ENCODE measurements at regions not wholly inside any gene's neighbourhood (a gene's known extent, or its start where the extent isn't known, plus 50 kb on each side); places are given as distances from the start of the nearest gene placed in this dataset.

- H3K27ac Mint-ChIP-seq, result no peak overlapping the region
- H3K4me1 Mint-ChIP-seq, result no peaks in the 10 kb centered on the region
Observed at GRCh38 chr11:95576146-95576845, 213.3 kb downstream of the FAM76B start.

More at GRCh38 chr11:95576146-95576845, 213.3 kb downstream of the FAM76B start:
- no peaks in the 10 kb centered on the region for H3K9me3 Mint-ChIP-seq
- H3T11ph ChIP-seq (ENCODE audit: low read length), result no peak overlapping the region
- no peak overlapping the region for H3K14ac ChIP-seq (ENCODE audit: insufficient read depth, low read length)
- no peak overlapping the region for H3K18ac ChIP-seq (ENCODE audit: insufficient read length, low read depth, low read length)
- no peaks in the 10 kb centered on the region for H3K4me1 ChIP-seq (ENCODE audit: insufficient read depth, low read length)
- DNase-seq, result no peak
- no peak overlapping the region for H2BK120ac ChIP-seq (ENCODE audit: low read depth, low read length, poor library complexity, severe bottlenecking)
- no peak overlapping the region for H3K4me2 ChIP-seq (ENCODE audit: insufficient read depth, insufficient read length, low read length)
- no peak overlapping the region for H2AFZ ChIP-seq (ENCODE audit: low read length)
- TF ChIP-seq CTCF (conservative IDR thresholded peaks at IDR 0.05), result no peak
- no peak overlapping the region for H3K56ac ChIP-seq (ENCODE audit: insufficient read length, low read depth, low read length)
- no peaks in the 10 kb centered on the region for H3K79me1 ChIP-seq (ENCODE audit: insufficient read depth, low read depth, low read length, poor library complexity, severe bottlenecking)
- H3K23me2 ChIP-seq (ENCODE audit: insufficient read length, low read depth, low read length, poor library complexity, severe bottlenecking), result no peaks in the 10 kb centered on the region
- no peak overlapping the region for H3K23ac ChIP-seq (ENCODE audit: insufficient read length, low read depth, low read length)
- no peaks in the 10 kb centered on the region for H3K36me3 Mint-ChIP-seq (ENCODE audit: insufficient read depth in 1 of 3, low read depth in 3 of 3)
- no peak overlapping the region for H4K91ac ChIP-seq (ENCODE audit: insufficient read length, low read depth, low read length)
- no peak overlapping the region for H2BK12ac ChIP-seq (ENCODE audit: insufficient read length, low read depth, low read length)
- H3K79me2 ChIP-seq (ENCODE audit: insufficient read depth, low read length), result no peaks in the 10 kb centered on the region
- no peak overlapping the region for H4K8ac ChIP-seq (replicated peaks; ENCODE audit: insufficient read length, low read depth, low read length)
- H3K27ac ChIP-seq (ENCODE audit: insufficient read length, low read depth, low read length), result no peak overlapping the region
- WGBS (ENCODE audit: extremely low coverage, insufficient read length, low lambda C conversion rate), result no CpG with 5 or more reads among the region's 5 CpGs
- no peaks in the 10 kb centered on the region for H3K9me3 ChIP-seq (ENCODE audit: control insufficient read depth, low read depth, low read length)
- no peak overlapping the region for H2BK15ac ChIP-seq (ENCODE audit: low read depth, low read length)
- H4K20me1 ChIP-seq (ENCODE audit: control insufficient read depth, insufficient read depth, insufficient read length), result no peaks in the 10 kb centered on the region
- H3K4me3 Mint-ChIP-seq, result no peak overlapping the region
- no peak overlapping the region for H3K9ac ChIP-seq (ENCODE audit: extremely low read depth, insufficient read length, low read length)
- no peak overlapping the region for H2AK5ac ChIP-seq (ENCODE audit: insufficient read length, low read length)
- H4K5ac ChIP-seq (ENCODE audit: insufficient read length, low read depth, low read length), result no peak overlapping the region
- H3K4ac ChIP-seq (ENCODE audit: low read depth, low read length), result no peak overlapping the region
- no peaks in the 10 kb centered on the region for H3K27me3 ChIP-seq (ENCODE audit: insufficient read depth, low read length)
- no peaks in the 10 kb centered on the region for H3K27me3 Mint-ChIP-seq (ENCODE audit: low read depth)
- no peak overlapping the region for H2BK20ac ChIP-seq (ENCODE audit: low read depth, low read length, poor library complexity, severe bottlenecking)
- H2BK5ac ChIP-seq (ENCODE audit: insufficient read length, low read length), result no peak overlapping the region
